Tongue (tissue), 1 donor: ENCODE measurements at regions not wholly inside any gene's neighbourhood (a gene's known extent, or its start where the extent isn't known, plus 50 kb on each side); places are given as distances from the start of the nearest gene placed in this dataset.
A peak's percentile ranks its signal among the peaks of the same experiment; 100 is the strongest.
"Not testable (repeated sequence)": the region's sequence is repeated elsewhere in the genome, so short reads cannot be mapped to it uniquely, and the experiment has no call there.

Experiments
- DNase-seq: peaks from one replicate; pipeline ENCODE4 v3.0.0-alpha.2; 2015

- DNase-seq = no peak
Measured at GRCh38 chr12:20053782-20054181, 314.6 kb upstream of the PDE3A start.

- DNase-seq = no peak
Measured at GRCh38 chr12:20055856-20056255, 312.5 kb upstream of the PDE3A start.

- DNase-seq = no peak
Measured at GRCh38 chr12:20057398-20057797, 310.9 kb upstream of the PDE3A start.

GRCh38 chr12:20063116-20063515, 305.2 kb upstream of the PDE3A start:
- DNase-seq = peak; percentile 79

GRCh38 chr12:20077618-20078017, 290.7 kb upstream of the PDE3A start:
- DNase-seq = no peak

- DNase-seq = no peak
Measured at GRCh38 chr12:20089077-20089476, 279.3 kb upstream of the PDE3A start.

- not testable (repeated sequence) for DNase-seq
Measured at GRCh38 chr12:20093190-20093810, 275.0 kb upstream of the PDE3A start.

- no peak for DNase-seq
Measured at GRCh38 chr12:20096430-20096829, 271.9 kb upstream of the PDE3A start.

- DNase-seq = no peak
Measured at GRCh38 chr12:20097626-20098025, 270.7 kb upstream of the PDE3A start.

GRCh38 chr12:20099395-20100183, 268.7 kb upstream of the PDE3A start:
- no peak for DNase-seq

- DNase-seq = peak; percentile 46
Measured at GRCh38 chr12:20101046-20101445, 267.3 kb upstream of the PDE3A start.

- no peak for DNase-seq
Measured at GRCh38 chr12:20105943-20106342, 262.4 kb upstream of the PDE3A start.

GRCh38 chr12:20109676-20110075, 258.7 kb upstream of the PDE3A start:
- no peak for DNase-seq

- not testable (repeated sequence) for DNase-seq
Measured at GRCh38 chr12:20115371-20115770, 253.0 kb upstream of the PDE3A start.

- DNase-seq = no peak
Measured at GRCh38 chr12:20119596-20120402, 248.5 kb upstream of the PDE3A start.

- no peak for DNase-seq
Measured at GRCh38 chr12:20120403-20120725, 248.0 kb upstream of the PDE3A start.

- no peak for DNase-seq
Measured at GRCh38 chr12:20122274-20122673, 246.1 kb upstream of the PDE3A start.

- DNase-seq = no peak
Measured at GRCh38 chr12:20123465-20123864, 244.9 kb upstream of the PDE3A start.

- no peak for DNase-seq
Measured at GRCh38 chr12:20125276-20125798, 243.0 kb upstream of the PDE3A start.

GRCh38 chr12:20126601-20127000, 241.7 kb upstream of the PDE3A start:
- DNase-seq = no peak

GRCh38 chr12:20127413-20127812, 240.9 kb upstream of the PDE3A start:
- no peak for DNase-seq

- DNase-seq = no peak
Measured at GRCh38 chr12:20128928-20129327, 239.4 kb upstream of the PDE3A start.

- DNase-seq = no peak
Measured at GRCh38 chr12:20132818-20133217, 235.5 kb upstream of the PDE3A start.
